ENCODE measurements at regions not wholly inside any gene's neighbourhood (a gene's known extent, or its start where the extent isn't known, plus 50 kb on each side); places are given as distances from the start of the nearest gene placed in this dataset.

DNA sequence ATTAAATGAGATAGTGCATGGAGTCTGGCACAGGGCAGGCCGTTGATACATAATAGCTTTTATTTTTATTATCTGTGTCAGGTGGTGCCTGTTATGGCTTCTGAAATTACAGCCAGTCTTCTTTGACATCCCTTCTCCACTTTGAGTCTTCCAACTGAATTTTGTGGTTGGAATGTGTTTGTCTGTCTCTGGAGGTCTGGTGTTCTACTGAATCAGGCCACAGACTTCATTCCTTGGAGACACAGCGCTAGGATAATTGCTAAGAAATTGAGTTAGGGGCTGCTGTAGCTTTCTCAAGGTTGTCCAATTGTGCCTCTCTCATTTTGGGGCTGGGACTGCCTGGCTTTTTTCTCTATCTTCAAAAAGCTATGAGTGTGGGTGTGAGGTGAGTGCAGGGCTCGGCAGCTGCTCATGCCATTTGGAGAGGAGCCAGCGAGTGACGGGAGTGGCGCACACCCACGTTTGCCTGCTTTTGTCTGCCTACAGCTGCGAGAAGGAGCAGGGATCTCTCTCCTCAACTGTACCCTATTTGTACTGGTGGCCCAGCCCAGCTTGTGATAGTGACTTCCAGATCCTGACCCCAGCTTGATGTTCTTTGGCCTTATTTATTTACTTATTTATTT, 49.8 kb upstream of the SYN2 start:
- TF ChIP-seq, protein P1, sequence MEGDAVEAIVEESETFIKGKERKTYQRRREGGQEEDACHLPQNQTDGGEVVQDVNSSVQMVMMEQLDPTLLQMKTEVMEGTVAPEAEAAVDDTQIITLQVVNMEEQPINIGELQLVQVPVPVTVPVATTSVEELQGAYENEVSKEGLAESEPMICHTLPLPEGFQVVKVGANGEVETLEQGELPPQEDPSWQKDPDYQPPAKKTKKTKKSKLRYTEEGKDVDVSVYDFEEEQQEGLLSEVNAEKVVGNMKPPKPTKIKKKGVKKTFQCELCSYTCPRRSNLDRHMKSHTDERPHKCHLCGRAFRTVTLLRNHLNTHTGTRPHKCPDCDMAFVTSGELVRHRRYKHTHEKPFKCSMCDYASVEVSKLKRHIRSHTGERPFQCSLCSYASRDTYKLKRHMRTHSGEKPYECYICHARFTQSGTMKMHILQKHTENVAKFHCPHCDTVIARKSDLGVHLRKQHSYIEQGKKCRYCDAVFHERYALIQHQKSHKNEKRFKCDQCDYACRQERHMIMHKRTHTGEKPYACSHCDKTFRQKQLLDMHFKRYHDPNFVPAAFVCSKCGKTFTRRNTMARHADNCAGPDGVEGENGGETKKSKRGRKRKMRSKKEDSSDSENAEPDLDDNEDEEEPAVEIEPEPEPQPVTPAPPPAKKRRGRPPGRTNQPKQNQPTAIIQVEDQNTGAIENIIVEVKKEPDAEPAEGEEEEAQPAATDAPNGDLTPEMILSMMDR (IDR thresholded peaks at IDR 0.05), result no peak
- no peak for TF ChIP-seq EP300 (IDR thresholded peaks at IDR 0.05)
- no peak for TF ChIP-seq POLR2A (IDR thresholded peaks at IDR 0.05)
